C4-2B (cell line): ENCODE measurements at regions not wholly inside any gene's neighbourhood (a gene's known extent, or its start where the extent isn't known, plus 50 kb on each side); places are given as distances from the start of the nearest gene placed in this dataset.
"Not testable (repeated sequence)": the region's sequence is repeated elsewhere in the genome, so short reads cannot be mapped to it uniquely, and the experiment has no call there.

Experiments
- ZFX ChIP-seq: fragments of 450-650 bp; IDR thresholded peaks from 2 replicates; pipeline ENCODE4 v1.6.1; 2017
- TF ChIP-seq, protein P1 (sequence below): fragments of 450-650 bp; conservative IDR thresholded peaks from 2 replicates; pipeline ENCODE4 v1.5.1; 2017; ENCODE audit warnings: mild to moderate bottlenecking

DNA sequence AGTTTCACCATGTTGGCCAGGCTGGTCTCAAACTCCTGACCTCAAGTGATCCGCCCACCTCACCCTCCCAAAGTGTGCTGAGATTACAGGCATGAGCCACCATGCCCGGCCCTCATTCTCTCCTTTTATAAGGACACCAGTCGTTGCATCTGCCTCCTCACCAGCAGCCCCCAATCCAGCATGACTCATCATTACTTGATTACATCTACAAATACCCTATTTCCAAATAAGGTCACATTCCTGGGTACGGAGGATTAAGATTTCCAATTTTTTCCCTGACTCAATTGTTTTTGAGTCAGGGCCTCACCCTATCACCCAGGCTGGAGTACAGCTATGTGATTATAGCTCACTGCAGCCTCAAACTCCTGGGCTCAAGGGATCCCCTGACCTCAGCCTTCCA, 49.8 kb upstream of the DEFB108B start:
- TF ChIP-seq, protein P1, sequence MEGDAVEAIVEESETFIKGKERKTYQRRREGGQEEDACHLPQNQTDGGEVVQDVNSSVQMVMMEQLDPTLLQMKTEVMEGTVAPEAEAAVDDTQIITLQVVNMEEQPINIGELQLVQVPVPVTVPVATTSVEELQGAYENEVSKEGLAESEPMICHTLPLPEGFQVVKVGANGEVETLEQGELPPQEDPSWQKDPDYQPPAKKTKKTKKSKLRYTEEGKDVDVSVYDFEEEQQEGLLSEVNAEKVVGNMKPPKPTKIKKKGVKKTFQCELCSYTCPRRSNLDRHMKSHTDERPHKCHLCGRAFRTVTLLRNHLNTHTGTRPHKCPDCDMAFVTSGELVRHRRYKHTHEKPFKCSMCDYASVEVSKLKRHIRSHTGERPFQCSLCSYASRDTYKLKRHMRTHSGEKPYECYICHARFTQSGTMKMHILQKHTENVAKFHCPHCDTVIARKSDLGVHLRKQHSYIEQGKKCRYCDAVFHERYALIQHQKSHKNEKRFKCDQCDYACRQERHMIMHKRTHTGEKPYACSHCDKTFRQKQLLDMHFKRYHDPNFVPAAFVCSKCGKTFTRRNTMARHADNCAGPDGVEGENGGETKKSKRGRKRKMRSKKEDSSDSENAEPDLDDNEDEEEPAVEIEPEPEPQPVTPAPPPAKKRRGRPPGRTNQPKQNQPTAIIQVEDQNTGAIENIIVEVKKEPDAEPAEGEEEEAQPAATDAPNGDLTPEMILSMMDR: not testable (repeated sequence)
- TF ChIP-seq ZFX: not testable (repeated sequence)
